HG03378 (cell line): ENCODE measurements at regions not wholly inside any gene's neighbourhood (a gene's known extent, or its start where the extent isn't known, plus 50 kb on each side); places are given as distances from the start of the nearest gene placed in this dataset.
"Not testable (repeated sequence)": the region's sequence is repeated elsewhere in the genome, so short reads cannot be mapped to it uniquely, and the experiment has no call there.

Experiments
- ATAC-seq: cut with Tn5 transposase; IDR thresholded peaks from one replicate; pipeline ENCODE4 v1.9.1; 2021; ENCODE audit warnings: mild to moderate bottlenecking, moderate library complexity; ENCODE audit not compliant: unreplicated experiment

DNA sequence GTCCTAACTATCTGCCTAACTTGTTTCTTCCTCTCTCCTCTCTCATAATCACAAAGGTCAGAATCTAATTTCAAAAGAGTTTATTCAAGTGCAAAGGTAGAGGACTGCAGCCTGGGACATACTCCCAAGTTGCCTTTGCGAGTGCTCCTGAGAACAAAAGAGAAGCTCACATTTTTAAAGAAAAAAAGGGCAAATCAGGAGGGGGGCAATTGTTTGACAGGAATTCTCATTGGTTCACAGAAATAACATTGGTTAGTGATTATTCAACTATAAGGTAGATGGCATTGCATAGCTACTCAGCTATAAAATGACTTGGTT is 108.1 kb upstream of the RAI14 start:
- no peak for ATAC-seq

DNA sequence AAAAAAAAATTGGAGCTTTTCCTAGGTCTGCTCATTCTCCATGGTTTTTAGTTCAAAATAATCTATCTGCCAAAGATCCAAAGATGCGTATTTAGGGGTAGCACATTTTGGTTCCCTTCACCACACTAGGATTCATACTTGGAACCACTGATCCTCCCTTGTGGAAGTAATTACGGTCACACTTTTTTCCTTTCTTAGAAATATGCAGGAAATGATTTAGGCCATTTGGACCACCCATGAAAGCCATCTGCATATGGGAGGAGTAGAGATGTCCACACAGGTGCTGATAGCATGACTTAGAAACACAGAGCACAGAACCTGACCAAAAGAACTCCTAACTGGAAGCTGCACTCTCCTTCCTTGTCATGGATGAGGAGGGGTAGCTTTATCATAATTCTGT is 105.9 kb upstream of the RAI14 start:
- ATAC-seq: no peak

DNA sequence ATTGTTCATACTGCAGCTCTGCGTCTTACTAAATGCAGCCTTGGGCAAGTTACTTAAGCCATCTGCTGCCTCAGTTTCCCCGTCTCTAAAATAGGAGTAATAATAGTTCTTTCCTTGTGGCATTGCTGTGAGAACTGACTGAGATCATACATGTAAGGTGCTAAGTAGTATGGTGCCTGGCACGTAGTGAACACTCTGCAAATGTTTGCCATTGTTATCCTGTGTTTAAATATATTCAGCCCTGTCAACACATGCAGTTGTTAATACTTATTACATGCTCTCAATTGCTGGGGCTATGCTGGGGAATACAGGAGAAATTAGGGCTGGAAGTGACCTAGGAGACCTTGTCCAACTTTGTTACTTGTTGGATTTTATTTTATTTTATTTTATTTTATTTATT is 105.2 kb upstream of the RAI14 start:
- ATAC-seq: no peak

DNA sequence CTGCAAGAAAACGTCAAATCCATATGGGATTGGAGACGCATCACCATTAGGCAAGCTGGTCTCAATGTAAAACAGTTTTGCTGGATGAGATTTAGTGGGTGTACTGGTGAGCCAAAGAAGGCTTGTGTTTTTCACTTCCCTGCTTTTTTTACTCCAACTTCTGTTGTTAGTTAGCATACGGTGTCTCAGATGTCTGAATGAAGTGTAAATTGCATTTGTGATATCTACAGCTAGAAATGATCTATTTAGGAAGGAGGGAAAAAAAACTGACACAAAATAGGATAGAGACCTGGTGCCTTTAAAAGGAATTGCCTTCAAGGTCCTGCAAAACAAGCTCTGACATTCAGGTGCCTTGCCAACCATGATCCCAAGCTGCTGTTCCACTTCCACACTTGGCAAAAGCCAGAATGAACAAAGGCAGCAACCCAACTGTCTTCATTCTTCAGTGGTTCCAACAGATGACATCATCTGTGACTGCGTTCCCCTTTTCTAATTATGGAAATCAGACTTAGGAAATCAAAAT is 104.2 kb upstream of the RAI14 start:
- no peak for ATAC-seq

DNA sequence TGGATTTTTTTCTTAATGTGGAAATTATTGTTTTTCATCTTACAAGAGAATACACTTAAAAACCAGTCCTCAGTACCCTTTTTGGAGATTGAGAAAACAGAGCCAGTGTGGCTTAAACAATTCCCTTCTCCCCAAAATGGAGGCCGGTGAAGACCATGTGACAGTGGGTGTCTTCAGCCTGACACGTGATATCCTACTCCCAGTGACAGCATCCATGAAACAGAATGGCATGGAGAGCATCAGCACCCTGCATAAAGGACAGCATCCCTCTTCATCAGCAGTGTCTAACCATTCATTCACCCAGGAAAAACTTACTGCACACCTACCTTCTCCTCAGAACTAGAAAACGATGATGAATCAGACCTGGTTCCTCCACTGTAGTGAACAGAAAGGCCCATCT is 103.4 kb upstream of the RAI14 start:
- no peak for ATAC-seq

DNA sequence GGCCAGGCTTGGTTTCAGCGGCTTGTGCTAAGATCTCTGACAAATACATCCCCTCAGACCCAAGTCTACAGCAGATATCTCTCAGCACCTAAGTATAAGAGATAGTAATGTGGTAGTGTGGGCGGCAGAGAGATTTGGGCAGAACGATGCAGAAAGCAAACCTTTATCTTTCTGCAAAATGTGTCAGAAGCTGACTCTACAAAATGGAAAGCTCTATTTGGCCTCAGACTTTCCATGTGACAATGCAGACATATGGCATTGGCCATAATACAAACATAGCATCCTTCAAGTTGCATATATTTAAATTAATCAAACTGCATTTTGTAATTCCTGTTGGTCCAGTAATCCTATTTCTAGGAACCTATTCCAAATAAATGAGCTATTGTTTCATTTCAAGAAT is 102.5 kb upstream of the RAI14 start:
- no peak for ATAC-seq

DNA sequence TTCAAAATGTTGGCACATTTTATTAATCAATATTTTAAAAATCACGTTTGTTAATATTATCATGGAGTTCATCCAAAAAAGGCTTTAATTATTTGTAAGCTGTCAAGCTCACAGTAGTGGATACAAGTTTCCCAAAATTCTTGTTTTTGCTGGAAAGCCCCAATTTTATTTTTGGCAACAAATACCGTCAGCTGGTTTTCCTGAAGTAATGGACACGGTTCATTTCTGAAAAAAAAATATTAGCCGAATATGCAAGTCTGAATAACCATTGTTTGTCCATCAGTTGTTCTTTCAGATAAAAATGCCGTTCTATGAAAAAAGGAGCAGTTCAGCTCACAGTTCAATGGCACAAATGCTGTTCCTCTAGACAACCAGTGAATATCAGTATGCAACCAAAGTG is 101.5 kb upstream of the RAI14 start:
- ATAC-seq: no peak

DNA sequence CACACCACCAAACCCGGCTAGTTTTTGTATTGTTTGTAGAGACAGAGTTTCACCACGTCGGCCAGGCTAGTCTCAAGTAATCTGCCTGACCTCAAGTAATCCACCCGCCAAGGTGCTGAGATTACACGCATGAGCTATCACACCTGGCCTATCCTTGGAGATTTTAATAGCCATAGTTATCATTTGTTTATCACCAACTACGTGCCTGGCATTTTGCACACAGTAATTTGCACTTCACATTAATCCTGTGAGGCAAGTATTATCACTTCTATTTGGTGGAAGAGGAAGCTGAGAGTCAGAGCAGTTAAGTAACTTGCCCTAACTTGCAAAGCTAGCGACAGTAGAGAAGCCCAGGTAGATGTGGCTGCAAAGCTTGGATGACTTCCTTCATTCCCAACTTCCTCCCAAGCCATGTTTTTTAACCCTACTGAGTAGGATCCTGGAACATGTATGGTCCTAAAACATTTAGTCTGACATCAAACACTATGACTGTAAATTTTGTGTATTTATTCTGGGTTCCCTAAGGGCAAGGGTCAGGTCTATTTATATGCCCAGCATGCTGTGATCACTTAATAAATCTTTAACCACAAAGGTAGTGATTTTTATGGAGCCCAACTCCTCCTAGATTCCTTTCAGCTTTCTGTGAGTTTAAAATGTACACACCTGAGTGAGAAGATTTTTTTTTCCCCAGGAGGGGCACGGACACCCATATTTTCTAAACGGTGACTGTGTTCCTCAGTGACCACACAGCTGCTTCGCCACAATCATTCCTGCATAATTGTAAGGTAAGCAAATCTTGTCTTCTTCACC is 100.2 kb upstream of the RAI14 start:
- no peak for ATAC-seq

DNA sequence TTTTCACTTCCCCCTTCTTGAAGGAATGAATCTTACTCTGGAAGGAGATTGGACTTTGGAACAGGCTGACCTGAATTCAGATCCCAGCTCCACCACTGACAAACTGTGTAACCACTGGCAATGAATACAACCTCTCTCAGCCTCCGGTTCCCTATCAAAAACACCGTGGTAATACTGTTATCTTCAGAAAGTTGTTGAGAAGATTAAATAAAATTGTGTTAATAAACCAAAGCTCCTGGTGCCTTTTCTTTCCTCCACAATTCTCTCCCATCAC is 99.7 kb upstream of the RAI14 start:
- no peak for ATAC-seq

DNA sequence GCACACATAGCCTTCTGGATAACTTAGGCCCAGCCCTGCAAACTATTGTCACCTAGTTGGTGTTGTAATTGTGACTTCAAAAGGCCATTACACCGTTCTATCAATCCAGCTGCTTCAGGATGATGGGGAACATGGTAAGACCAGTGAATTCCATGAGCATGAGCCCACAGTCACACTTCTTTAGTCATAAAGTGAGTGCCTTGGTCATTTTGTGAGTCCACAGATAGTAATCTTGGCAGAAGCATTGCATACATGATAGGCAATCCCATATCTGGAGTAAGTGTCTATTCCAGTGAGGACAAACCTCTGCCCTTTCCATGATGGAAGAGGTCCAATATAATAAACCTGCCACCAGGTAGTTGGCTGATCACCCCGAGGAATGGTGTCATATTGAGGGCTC is 94.5 kb upstream of the RAI14 start:
- not testable (repeated sequence) for ATAC-seq

DNA sequence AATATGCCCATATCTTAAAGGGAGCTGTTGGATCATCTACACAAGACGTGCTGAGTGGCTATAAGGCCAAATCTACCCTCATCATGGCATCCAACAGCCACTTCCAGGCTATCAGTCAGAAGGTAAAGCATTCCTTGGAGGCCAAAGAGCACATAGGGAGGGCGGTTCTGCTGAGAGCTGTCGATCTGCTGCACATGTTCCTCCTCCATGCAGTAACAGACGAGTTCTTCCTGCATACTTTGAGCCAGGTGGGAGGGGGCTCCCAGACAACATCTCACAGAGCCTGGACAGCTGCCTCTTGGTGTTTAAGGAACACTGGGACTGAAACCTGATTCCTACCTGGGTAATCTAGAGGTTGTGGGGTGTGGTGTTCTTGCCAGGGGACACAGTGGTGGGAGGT is 93.3 kb upstream of the RAI14 start:
- no peak for ATAC-seq

DNA sequence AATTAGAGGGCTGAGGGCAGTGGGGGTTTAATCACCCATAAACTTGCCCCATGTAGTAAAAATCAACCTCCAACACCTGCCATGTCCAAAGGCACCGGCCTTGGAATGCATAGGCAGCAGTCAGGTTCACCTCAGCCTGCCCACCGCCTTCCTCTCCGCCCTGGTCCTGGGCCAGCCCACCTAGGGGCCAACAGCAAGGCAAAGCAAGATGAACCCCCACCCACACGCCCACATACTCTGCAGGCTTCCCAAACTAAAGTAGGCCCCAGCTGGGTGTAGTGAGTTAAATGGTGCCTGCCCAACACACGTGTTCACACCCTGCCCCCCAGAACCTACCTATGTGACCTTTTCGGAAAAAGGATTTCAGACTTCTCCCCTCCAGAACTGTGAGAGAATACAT is 92.9 kb upstream of the RAI14 start:
- no peak for ATAC-seq

DNA sequence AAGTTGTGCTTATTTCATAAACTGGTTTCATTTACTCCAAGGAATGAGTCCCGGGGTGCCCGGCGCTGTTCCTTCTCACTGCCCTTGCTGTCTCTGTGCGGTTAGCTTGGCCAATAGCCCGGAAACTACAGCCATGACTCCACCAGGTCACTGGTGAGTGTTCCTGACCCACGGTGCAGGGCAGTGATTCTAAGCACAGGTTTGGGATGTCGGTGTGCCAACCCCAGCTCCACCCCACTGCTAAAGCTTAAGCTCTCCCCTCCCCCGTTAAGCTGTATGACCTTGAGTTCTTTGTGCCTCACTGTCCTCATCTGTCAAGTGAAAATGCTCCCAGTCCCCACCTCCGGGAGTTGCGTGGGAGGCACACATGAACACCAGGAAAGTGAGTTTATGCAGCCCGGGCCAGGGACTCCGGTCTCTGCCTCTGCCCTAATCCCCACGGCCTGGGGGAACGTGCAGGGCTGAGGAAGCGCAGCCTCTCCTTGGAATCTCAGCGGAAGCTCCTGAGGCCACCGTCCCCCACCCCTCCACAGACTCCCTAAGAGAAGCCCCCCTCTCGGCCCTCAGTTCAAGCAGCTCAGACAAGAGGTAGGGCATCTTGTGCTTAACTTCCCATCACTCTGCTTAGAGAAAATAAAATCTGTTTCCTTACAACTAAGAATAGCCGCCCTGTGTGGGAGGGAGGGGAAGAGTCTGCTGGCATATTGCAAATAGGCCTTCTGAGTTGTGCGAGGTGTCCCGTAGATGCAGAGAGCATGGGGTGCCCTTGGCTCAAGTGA is 92.0 kb upstream of the RAI14 start:
- no peak for ATAC-seq

DNA sequence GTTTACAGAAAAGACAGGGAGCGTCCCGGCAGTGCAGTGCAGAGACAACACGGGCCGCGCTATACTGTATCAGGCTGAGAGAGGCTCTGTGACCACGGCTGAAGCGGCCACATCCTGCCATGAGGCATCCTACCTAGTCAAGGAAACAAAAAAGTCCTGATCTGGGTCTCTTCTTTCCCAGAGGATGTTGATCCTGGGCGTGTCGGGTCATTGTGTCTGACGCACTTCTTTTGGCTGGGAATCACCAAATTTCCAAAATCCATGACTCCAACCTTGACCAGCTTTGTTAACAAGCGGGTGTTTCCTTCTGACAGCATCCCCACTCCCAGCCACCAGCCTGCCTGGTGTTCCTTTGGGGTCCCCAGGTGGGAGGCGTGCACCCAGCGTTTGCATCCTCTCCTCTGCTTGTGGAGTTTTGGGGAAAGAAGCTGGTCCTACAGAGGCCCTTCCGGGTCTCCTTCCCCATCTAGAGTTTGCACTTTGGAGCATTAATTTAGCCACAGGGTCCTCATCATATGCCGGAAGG is 91.4 kb upstream of the RAI14 start:
- no peak for ATAC-seq

DNA sequence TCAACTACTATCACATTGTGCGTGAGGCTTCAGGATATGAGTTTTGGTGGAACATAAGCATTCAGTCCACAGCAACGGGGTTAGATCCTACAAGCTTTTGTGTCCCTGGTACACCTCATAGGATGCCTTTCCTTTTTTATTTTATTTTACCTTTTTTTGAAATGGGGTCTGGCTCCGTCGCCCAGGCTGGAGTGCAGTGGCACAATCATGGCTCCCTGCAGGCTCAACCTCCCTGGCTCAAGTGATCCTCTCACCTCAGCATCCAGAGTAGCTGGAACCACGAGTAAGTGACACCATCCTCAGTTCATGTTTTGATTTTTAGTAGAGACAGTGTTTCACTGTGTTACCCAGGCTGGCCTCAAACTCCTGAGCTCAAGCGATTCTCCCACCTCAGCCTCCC is 86.0 kb upstream of the RAI14 start:
- no peak for ATAC-seq

DNA sequence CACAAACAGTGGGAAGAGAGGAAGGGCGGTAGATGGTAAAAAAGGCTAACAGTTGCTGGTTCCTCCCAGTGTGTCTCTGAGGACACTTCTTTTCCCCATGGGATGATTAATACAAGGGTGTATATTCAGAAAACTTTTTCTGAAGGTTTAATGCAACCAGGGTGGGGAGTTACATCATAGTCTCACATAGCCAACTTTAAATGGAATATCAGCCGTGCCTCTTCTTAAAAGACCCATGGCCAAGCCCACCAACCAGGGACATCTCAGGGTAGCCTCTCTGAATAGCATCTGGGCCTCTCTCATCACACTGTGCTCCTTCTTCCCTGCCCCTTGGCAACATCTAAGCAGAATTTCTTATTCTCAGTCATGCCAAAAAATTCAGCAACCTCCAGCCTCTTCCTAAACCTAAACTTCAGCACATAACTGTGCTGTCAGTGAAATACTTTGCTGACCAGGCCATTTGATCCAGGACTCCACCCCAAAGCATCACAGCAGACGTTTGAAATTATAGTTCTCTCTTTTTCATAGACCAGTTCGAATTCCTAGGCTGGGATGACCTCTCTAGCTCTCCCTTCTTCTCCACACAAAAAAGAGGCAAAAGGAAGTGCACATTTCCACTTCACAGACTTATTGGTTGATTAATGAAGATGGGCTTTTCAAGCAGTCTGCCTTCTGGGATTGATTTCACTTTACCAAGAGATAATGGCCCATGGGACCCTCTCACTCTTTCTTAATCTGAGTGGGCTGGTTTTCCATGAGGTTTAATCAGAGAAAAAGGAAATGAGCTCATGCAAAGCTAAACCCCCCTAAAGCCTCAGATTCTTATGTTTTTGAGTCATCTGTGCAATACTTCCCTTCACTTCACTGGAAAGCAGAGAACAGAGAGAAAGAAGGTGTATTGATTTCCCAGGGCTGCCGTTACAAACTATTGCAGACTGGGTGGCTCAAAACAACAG is 85.1 kb upstream of the RAI14 start:
- ATAC-seq: no peak

DNA sequence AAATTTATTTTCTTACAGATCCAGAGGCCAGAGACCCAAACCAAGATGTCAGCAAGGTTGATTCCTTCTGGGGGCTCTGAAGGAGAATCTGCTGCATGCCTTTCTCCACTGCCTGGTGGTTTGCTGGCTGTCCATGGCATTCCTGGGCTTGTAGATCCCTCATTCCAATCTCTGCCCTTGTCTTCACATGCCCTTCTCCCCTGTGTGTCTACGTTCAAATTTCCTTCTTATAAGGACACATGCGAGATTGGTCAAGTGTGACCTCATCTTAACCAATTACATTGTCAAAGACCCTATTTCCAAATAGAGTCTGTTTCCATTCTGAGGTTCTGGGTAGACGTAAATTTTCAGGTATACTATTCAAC is 84.5 kb upstream of the RAI14 start:
- ATAC-seq: no peak

DNA sequence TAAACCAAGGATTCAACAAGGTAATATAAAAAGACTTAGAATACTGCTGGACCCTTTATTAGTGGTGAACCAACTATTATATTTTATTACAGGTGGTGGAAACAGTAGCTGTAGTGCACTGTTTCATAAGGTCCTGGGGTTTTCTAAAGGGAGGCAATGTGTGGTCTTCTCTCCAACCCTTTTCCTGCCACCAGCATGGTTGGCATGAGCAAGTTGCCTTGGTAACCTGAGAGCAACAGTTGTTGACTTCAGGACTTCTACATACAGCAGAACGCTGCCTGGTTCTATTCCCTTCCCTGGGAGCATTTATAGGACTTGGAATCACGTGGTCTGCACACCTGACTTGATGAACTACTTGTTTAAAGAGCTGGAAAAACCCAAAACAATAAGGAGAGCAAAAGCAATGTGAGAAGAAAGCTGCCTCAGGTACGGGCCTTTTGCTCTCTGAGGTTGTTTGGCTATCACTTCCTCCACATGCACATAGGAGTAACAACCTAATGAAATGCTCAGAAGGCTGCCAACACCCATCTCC is 81.1 kb upstream of the RAI14 start:
- no peak for ATAC-seq

DNA sequence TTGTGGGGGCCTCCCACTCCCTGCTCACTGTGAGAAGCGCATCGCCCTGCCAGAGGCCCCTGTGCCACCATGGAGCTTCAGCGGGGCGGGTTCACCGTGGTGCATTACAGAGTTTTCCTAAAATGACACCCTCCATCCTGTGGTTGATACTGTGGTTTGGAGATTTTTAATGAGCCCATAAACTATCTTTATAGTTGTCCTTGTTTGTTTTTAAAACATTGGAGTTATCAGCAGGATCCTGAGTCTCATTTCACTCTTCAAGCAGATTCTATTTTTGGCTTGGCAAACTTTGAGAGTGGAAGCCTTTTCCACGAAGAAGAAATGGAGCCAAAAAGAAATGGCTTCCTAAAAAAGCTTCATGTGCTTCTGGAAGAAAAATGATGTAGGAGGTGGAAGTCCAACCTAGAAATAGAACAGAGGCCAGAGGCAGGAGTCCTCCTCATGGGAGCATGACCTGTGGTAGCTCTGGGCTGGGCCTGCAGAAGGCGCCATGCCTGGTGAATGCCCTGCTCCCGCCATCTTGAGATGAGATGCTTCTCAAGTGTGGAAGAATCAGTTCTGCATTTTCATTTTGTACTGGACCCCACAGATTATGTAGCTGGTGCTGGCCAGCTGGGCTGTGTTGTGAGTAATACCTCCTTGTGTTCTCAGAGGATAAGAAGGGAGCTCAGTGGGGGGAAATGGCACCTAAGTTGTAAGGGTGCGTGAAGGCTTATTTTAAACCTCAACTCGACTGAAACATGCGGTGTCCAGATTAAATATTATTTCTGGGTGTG is 79.0 kb upstream of the RAI14 start:
- no peak for ATAC-seq

DNA sequence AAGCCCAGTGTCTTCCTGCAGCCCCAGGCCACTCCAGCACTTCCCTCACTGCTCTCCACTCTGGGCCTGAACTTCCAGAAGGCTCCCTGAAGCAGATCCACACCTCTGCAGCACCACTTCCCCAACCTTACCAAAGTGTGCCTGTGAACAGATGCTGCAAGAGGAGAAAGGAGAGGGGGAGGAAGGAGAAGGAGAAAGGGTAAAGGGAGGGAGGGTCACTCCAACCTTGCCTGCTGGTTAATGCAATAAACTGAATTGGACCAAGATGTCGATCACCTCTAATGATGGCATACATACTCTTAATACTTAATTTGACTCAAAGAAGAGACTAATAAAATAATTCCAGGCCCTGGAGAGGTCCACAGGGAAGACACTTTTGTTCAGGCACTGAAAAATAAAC is 77.2 kb upstream of the RAI14 start:
- ATAC-seq: no peak
